Heart left ventricle (tissue), 13 donors: ENCODE measurements at regions not wholly inside any gene's neighbourhood (a gene's known extent, or its start where the extent isn't known, plus 50 kb on each side); places are given as distances from the start of the nearest gene placed in this dataset.

Experiments
- CTCF ChIP-seq, 12 donors: fragments of 200-600 bp; sonication (generic) in 4 of 12; IDR thresholded peaks; one replicate each; pipeline versions ENCODE4 v1.5.0 to v1.8.0; 2018 to 2022; ENCODE audit warnings: antibody characterized with exemption in 12 of 12, mild to moderate bottlenecking in 5 of 12
- POLR2A ChIP-seq, 2 donors: fragments of 450-650 bp; IDR thresholded peaks; one replicate each; pipeline ENCODE4 v1.6.1; 2017; ENCODE audit warnings: antibody characterized with exemption in 2 of 2, mild to moderate bottlenecking in 2 of 2, moderate library complexity in 2 of 2
- donor health status: ischemic (EF 13 %, LVEDD 7.1; RV severe dilation, severe dysfunction).
- donor health status: DM: no; HTN: yes; CAD: no.
- donor health status: DM: no; HTN: no; CAD: no.
- donor health status: ischemic (EF 25% LVEDD 6.9; RV normal size, moderate dysfunction).
- donor health status: ischemic (EF 25% LVEDD 5.7; RV mildly dilated, moderate dysfunction).
- donor health status: ischemic (EF 35%, LVEDD 5.7; RV mildly dilated, moderate dysfunction).
- donor health status: nonischemic (EF 11% LVEDD 7.7; RV severe dilation, severe dysfunction).
- donor health status: DM: yes; HTN: yes; CAD: no.
- donor health status: PGD.
- donor health status: ischemic (EF 29% LVEDD 5.4; RV normal size, mild dysfunction).
- donor health status: nonischemic (EF 23%, LVEDD 6.1; RV moderate dilation, normal function).

- no peak for TF ChIP-seq CTCF (IDR thresholded peaks at IDR 0.05)
- no peak for TF ChIP-seq POLR2A (IDR thresholded peaks at IDR 0.05)
These were observed 1033.2 kb upstream of the NXPH2 start for GRCh38 chr2:139813340-139813739.
